ENCODE measurements at regions not wholly inside any gene's neighbourhood (a gene's known extent, or its start where the extent isn't known, plus 50 kb on each side); places are given as distances from the start of the nearest gene placed in this dataset.
A peak's percentile ranks its signal among the peaks of the same experiment; 100 is the strongest.
"Not testable (repeated sequence)": the region's sequence is repeated elsewhere in the genome, so short reads cannot be mapped to it uniquely, and the experiment has no call there.

GRCh38 chr12:124471828-124472227, 95.6 kb downstream of the NCOR2 start:
- DNase-seq: no peak

GRCh38 chr12:124470806-124471205, 96.6 kb downstream of the NCOR2 start:
- DNase-seq: no peak

- DNase-seq: no peak
Measured at GRCh38 chr12:124470139-124470538, 97.3 kb downstream of the NCOR2 start.

GRCh38 chr12:124469193-124469888, 98.1 kb downstream of the NCOR2 start:
- DNase-seq: no peak

- DNase-seq: not testable (repeated sequence)
Measured at GRCh38 chr12:124467549-124467948, 99.9 kb downstream of the NCOR2 start.

GRCh38 chr12:124466216-124467128, 100.9 kb downstream of the NCOR2 start:
- no peak for DNase-seq

GRCh38 chr12:124465473-124465872, 101.9 kb downstream of the NCOR2 start:
- DNase-seq: no peak

- no peak for DNase-seq
Measured at GRCh38 chr12:124464830-124465229, 102.6 kb downstream of the NCOR2 start.

GRCh38 chr12:124464062-124464461, 103.3 kb downstream of the NCOR2 start:
- no peak for DNase-seq

GRCh38 chr12:124463341-124463921, 104.0 kb downstream of the NCOR2 start:
- DNase-seq: peak; percentile 88

GRCh38 chr12:124462750-124463149, 104.7 kb downstream of the NCOR2 start:
- DNase-seq: no peak

GRCh38 chr12:124461851-124462623, 105.4 kb downstream of the NCOR2 start:
- no peak for DNase-seq

- DNase-seq: no peak
Measured at GRCh38 chr12:124461241-124461673, 106.2 kb downstream of the NCOR2 start.

GRCh38 chr12:124460771-124461170, 106.6 kb downstream of the NCOR2 start:
- no peak for DNase-seq

- no peak for DNase-seq
Measured at GRCh38 chr12:124459852-124460645, 107.4 kb downstream of the NCOR2 start.

- no peak for DNase-seq
Measured at GRCh38 chr12:124458992-124459851, 108.2 kb downstream of the NCOR2 start.

- DNase-seq: no peak
Measured at GRCh38 chr12:124458220-124458991, 109.0 kb downstream of the NCOR2 start.

- no peak for DNase-seq
Measured at GRCh38 chr12:124457287-124458219, 109.9 kb downstream of the NCOR2 start.

- no peak for DNase-seq
Measured at GRCh38 chr12:124456652-124457152, 110.7 kb downstream of the NCOR2 start.
